Hepatocyte (in vitro differentiated cells): ENCODE measurements at regions not wholly inside any gene's neighbourhood (a gene's known extent, or its start where the extent isn't known, plus 50 kb on each side); places are given as distances from the start of the nearest gene placed in this dataset.
"Not testable (repeated sequence)": the region's sequence is repeated elsewhere in the genome, so short reads cannot be mapped to it uniquely, and the experiment has no call there.

Experiments
- DNase-seq: peaks from one replicate; pipeline ENCODE4 v3.0.0-alpha.2; 2016; ENCODE audit warnings: low spot score
- H2AFZ ChIP-seq: fragments of 200-600 bp; sonication (generic); 2 replicates; pipeline ENCODE4 v1.6.0; 2016; ENCODE audit warnings: antibody characterized with exemption, mild to moderate bottlenecking
- H3K27ac ChIP-seq: fragments of 200-600 bp; sonication (generic); 2 replicates; pipeline ENCODE4 v1.5.1; 2016; ENCODE audit warnings: mild to moderate bottlenecking
- H3K27me3 ChIP-seq: fragments of 200-600 bp; sonication (generic); 2 replicates; pipeline ENCODE4 v1.6.1; 2016
- H3K36me3 ChIP-seq: fragments of 200-600 bp; sonication (generic); replicated peaks from 2 replicates; pipeline ENCODE4 v1.5.1; 2016; ENCODE audit warnings: low read depth; ENCODE audit not compliant: insufficient read depth
- H3K4me1 ChIP-seq: fragments of 200-600 bp; sonication (generic); 2 replicates; pipeline ENCODE4 v1.5.1; 2016; ENCODE audit warnings: mild to moderate bottlenecking, moderate library complexity; ENCODE audit not compliant: insufficient read depth
- H3K4me2 ChIP-seq: fragments of 200-600 bp; sonication (generic); 2 replicates; pipeline ENCODE4 v1.6.0; 2016
- H3K4me3 ChIP-seq: fragments of 200-600 bp; sonication (generic); 2 replicates; pipeline ENCODE4 v1.5.1; 2016; ENCODE audit warnings: mild to moderate bottlenecking
- H3K79me2 ChIP-seq: fragments of 200-600 bp; sonication (generic); 2 replicates; pipeline ENCODE4 v1.6.0; 2017; ENCODE audit warnings: mild to moderate bottlenecking
- H3K9me2 ChIP-seq: fragments of 200-600 bp; sonication (generic); replicated peaks from 2 replicates; pipeline ENCODE4 v1.6.0; 2017; ENCODE audit warnings: mild to moderate bottlenecking; ENCODE audit not compliant: insufficient read depth
- H3K9me3 ChIP-seq: fragments of 200-600 bp; sonication (generic); 2 replicates; pipeline ENCODE4 v1.5.1; 2016; ENCODE audit warnings: low read depth, mild to moderate bottlenecking
- H4K20me1 ChIP-seq: fragments of 200-600 bp; sonication (generic); 2 replicates; pipeline ENCODE4 v1.6.0; 2016; ENCODE audit warnings: mild to moderate bottlenecking; ENCODE audit not compliant: insufficient read depth, poor library complexity, severe bottlenecking
- CTCF ChIP-seq: fragments of 200-600 bp; sonication (generic); IDR thresholded peaks from 2 replicates; pipeline ENCODE4 v1.5.1; 2016; ENCODE audit warnings: antibody characterized with exemption, mild to moderate bottlenecking; ENCODE audit not compliant: poor library complexity
- EZH2 ChIP-seq: fragments of 200-600 bp; sonication (generic); IDR thresholded peaks from 2 replicates; pipeline ENCODE4 v1.6.1; 2016; ENCODE audit warnings: antibody characterized with exemption, mild to moderate bottlenecking, borderline replicate concordance
- EZH2phosphoT487 ChIP-seq: fragments of 200-600 bp; sonication (generic); IDR thresholded peaks from one replicate; pipeline ENCODE4 v1.6.1; 2018; ENCODE audit warnings: antibody characterized with exemption, mild to moderate bottlenecking, low read depth, moderate library complexity; ENCODE audit not compliant: unreplicated experiment, severe bottlenecking
- WGBS: methylation state at CpG from one replicate; pipeline ENCODE4 v1.1.6; 2016; ENCODE audit warnings: low lambda C conversion rate; ENCODE audit errors: missing lambda C conversion rate; 5-methylcytosine and 5-hydroxymethylcytosine counted together

GRCh38 chr9:32180597-32180996 lies 203.8 kb upstream of the ACO1 start:
- Histone ChIP-seq H3K4me1 (no peaks in the 10 kb centered on the region), H3K27ac (no peak overlapping the region), H3K27me3 (no peaks in the 10 kb centered on the region), H3K36me3 (no peaks in the 10 kb centered on the region), H3K4me2 (no peak overlapping the region), H2AFZ (no peak overlapping the region), H3K9me2 (no peaks in the 10 kb centered on the region), H3K4me3 (no peak overlapping the region), H4K20me1 (no peaks in the 10 kb centered on the region), H3K79me2 (no peaks in the 10 kb centered on the region), H3K9me3 (no peaks in the 10 kb centered on the region)
- TF ChIP-seq EZH2 (no peak), EZH2phosphoT487 (no peak), CTCF (no peak)
- DNase-seq = no peak
- 96% methylated on average over 1 of the region's 1 CpG for WGBS

- Histone ChIP-seq H4K20me1 (no peaks in the 10 kb centered on the region), H3K4me2 (no peak overlapping the region)
Observed at GRCh38 chr9:32200241-32200640, 184.2 kb upstream of the ACO1 start.

GRCh38 chr9:32200896-32201295 lies 183.5 kb upstream of the ACO1 start:
- Histone ChIP-seq H3K9me3 (no peaks in the 10 kb centered on the region), H3K4me1 (no peaks in the 10 kb centered on the region), H2AFZ (no peak overlapping the region), H3K4me3 (no peak overlapping the region), H3K27ac (no peak overlapping the region), H3K27me3 (no peaks in the 10 kb centered on the region), H3K79me2 (no peaks in the 10 kb centered on the region), H3K9me2 (no peaks in the 10 kb centered on the region), H3K36me3 (no peaks in the 10 kb centered on the region), H4K20me1 (no peaks in the 10 kb centered on the region), H3K4me2 (no peak overlapping the region)
- TF ChIP-seq EZH2phosphoT487 = no peak
- TF ChIP-seq CTCF = no peak
- TF ChIP-seq EZH2 = no peak
- DNase-seq = no peak

More at GRCh38 chr9:32200241-32200640, 184.2 kb upstream of the ACO1 start:
- Histone ChIP-seq H3K27ac (no peak overlapping the region), H3K36me3 (no peaks in the 10 kb centered on the region), H3K4me3 (no peak overlapping the region), H3K9me2 (no peaks in the 10 kb centered on the region), H3K4me1 (no peaks in the 10 kb centered on the region), H3K9me3 (no peaks in the 10 kb centered on the region), H3K79me2 (no peaks in the 10 kb centered on the region), H3K27me3 (no peaks in the 10 kb centered on the region), H2AFZ (no peak overlapping the region)
- DNase-seq = no peak
- TF ChIP-seq EZH2 (no peak), CTCF (no peak), EZH2phosphoT487 (no peak)

- H3K4me3 ChIP-seq, H3K4me1 ChIP-seq, H2AFZ ChIP-seq, H3K27me3 ChIP-seq, H3K36me3 ChIP-seq, H3K9me2 ChIP-seq, H3K27ac ChIP-seq, H3K9me3 ChIP-seq, H3K79me2 ChIP-seq, DNase-seq, H3K4me2 ChIP-seq, H4K20me1 ChIP-seq: not testable (repeated sequence)
- WGBS = 68% methylated on average over 3 of the region's 3 CpGs
Observed at GRCh38 chr9:32209164-32209563, 175.3 kb upstream of the ACO1 start.
